NCI-H2081 (cell line): ENCODE measurements at regions not wholly inside any gene's neighbourhood (a gene's known extent, or its start where the extent isn't known, plus 50 kb on each side); places are given as distances from the start of the nearest gene placed in this dataset.
"Not testable (repeated sequence)": the region's sequence is repeated elsewhere in the genome, so short reads cannot be mapped to it uniquely, and the experiment has no call there.

ENCODE experiments used
- DNase-seq, 2 experiments: peaks; one replicate each; lab custom pipeline; 2025; lab: John Stamatoyannopoulos, UW

- no peak for DNase-seq
These were observed 1352.5 kb downstream of the ZPLD1 start for GRCh38 chr3:103787164-103787871.

- no peak for DNase-seq
These were observed 1353.1 kb downstream of the ZPLD1 start for GRCh38 chr3:103787879-103788278.

DNA sequence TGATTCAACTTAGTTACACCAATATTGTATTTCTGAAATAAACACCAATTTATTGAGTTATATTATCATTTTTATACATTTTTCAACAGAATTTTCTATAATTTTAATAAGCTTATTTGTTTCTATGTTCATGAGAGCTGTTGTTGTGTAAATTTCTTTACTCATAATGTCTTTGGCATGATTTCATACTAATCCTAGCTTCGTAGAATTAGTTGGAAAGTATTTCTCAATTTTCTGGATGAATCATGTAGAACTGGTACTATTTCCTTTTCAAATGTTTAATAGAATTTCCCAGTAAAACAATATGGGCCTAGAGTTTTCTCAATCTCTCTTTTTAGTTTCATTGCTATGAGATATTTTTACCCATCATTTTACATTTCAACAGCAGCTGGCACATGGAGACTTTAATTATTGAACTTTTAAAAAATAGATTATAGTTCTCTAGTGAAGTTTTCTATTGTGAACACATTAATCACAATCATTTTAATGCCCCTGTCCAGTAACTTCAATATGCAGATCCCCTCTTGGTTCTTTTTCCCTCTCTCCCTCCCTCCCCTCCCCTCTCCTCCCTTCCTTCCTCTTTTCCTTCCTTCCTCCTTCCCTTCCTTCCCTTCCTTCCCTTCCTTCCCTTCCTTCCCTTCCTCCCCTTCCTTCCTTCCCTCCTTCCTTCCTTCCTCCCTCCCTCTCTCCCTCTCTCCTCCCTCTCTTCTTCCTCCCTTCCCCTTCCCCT is 1357.1 kb downstream of the ZPLD1 start:
- no peak for DNase-seq

DNA sequence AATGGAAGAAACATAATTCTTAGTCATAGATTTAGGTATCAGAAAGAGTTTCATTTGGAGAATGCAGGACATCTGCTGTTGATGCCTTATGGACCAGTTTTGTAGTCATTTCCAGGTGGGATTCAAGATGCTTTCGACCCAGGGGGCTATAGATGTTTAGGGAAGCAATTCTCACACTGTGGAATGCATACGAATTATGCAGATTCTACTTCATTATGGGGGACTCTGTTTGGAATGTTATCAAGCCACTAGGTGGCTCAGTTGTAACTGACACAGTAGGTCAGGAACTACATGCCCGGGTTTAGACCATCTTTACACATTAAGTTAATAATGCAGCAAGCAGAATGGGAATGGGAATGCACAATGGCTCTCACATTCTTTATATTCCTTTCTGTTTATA is 1359.8 kb downstream of the ZPLD1 start:
- DNase-seq, result peak in 1 of 2 experiments; percentile 34

DNA sequence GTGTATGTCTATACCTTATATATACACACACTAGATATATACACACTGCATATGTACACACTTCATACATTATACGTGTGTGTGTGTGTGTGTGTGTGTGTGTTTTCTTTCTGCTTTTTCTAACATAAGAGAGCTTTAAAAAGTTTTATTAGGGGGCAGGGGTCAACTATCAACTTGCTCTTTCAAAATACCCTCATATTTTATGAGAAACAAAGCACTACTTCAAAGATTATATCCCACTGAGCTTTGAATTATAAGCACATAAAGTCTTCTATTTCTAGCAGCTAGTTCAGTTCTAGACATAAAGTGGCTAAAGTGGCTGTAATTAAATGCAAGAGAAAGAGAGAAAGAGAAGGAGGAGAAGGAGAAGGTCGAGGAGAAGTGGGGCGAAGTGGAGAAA is 1361.3 kb downstream of the ZPLD1 start:
- no peak for DNase-seq

DNA sequence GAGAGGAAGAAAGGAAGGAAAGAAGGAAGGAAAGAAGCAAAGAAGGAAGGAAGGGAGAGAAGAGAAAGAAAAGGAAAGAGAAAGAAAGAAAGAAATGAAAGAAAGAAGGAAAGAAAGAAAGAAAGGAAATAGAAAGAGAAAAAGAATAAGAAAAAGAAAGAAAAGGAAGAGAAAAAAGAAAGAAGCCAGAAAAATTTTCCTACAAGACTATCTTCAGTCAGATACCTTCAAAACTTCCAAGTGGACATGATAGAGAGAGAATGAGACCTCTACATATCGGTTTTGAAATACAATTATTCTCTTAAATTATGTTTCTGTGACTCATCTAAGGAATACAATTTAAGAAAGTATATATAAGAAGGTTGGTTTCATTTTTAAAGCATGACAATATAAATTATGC is 1369.0 kb downstream of the ZPLD1 start:
- no peak for DNase-seq

DNA sequence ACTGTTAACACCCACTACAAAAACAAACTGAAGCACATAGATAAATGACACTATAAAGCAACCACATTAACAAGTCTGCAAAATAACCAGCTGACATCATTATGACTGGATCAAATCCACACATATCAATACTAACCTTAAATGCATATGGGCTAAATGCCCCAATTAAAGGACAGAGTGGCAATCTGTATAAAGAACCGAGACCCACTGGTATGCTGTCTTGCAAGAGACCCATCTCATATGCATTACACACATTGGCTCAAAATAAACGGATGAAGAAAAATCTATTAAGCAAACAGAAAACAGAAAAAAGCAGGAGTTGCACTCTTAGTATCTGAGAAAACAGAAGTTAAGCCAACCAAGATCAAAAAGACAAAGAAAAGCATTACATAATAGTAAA is 1375.4 kb downstream of the ZPLD1 start:
- DNase-seq, result no peak

DNA sequence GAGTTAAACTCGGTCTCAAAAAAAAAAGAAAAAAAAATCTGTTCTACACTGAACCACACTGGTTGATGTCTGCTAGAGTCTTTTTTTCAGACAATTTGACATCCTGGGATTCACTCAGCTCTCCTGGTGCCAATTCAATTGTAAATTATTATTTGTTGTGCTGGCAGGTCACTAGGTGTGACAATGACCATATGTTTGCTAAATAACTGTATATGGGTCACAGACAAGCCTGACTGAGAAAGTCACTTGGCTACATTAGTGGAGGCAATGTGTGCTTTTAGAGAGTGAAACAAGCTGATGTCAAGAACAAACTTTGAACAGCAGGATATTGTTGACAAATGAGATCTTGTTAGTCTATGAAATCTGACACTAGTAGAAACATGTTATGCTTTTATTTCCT is 1379.1 kb downstream of the ZPLD1 start:
- DNase-seq, result peak in 1 of 2 experiments; percentile 74

DNA sequence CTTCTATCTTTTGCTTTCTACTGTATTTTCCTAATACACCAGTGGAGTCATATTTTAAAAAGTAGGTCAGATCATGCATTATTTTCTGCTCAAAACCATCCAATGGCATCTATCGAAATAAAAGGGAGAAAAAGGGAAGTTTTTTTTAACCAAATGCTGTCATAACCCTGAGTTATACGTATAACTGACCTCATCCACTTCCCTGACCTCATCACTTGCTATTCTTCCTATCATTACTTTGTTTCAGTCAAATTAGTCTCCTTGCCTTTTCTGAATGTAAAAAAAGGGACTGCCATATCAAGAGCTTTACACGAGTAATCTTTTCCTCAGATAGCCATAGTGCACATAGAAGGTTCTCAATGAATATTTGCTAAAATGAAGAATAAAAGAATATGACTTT is 1383.6 kb downstream of the ZPLD1 start:
- no peak for DNase-seq

DNA sequence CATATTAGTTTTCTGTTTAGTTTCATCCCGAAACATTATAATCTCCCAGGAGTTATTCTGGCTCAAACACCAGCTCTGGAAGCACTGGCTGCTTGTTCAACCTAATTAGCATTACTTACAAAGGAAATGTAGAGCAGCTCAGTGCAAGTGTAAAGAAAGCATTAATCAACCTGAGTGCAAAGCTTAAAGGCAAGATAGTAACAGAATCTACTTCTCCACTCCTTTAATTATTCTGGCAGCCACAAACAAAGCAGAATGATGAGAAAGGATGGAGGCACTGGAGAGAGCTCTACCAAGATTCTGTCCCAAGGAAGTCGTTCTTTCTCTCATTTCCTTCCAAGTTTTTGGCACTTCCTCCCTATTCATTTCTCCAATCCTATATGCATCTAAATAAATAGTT is 1384.0 kb downstream of the ZPLD1 start:
- no peak for DNase-seq

- no peak for DNase-seq
These were observed 1390.8 kb downstream of the ZPLD1 start for GRCh38 chr3:103825586-103825985.

DNA sequence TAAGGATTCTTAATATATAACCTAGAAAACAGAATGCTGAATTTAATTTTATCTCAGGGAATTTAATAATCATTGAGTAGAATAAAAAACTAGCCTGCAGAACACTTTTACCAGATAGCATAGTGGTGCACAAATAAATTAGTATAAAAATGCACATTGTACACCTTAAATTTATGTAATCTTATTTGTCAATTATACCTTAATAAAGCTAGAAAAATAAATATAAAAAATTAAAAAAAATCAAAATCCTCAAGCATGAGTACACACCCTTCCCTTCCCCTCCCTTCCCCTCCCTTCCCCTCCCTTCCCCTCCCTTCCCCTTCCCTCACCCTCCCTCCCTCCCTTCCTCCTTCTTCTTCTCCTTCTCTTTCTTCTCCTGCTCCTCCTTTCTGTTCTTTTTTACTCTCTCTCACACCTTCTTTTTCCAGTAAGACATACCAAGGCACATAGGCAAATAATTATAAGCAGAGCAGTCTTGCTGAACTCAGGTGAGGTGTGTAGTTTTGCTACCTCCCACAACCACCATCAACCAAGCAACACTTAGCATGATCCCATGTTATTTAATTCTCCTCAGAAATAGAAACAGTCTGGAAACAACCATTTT is 1395.0 kb downstream of the ZPLD1 start:
- no peak for DNase-seq

DNA sequence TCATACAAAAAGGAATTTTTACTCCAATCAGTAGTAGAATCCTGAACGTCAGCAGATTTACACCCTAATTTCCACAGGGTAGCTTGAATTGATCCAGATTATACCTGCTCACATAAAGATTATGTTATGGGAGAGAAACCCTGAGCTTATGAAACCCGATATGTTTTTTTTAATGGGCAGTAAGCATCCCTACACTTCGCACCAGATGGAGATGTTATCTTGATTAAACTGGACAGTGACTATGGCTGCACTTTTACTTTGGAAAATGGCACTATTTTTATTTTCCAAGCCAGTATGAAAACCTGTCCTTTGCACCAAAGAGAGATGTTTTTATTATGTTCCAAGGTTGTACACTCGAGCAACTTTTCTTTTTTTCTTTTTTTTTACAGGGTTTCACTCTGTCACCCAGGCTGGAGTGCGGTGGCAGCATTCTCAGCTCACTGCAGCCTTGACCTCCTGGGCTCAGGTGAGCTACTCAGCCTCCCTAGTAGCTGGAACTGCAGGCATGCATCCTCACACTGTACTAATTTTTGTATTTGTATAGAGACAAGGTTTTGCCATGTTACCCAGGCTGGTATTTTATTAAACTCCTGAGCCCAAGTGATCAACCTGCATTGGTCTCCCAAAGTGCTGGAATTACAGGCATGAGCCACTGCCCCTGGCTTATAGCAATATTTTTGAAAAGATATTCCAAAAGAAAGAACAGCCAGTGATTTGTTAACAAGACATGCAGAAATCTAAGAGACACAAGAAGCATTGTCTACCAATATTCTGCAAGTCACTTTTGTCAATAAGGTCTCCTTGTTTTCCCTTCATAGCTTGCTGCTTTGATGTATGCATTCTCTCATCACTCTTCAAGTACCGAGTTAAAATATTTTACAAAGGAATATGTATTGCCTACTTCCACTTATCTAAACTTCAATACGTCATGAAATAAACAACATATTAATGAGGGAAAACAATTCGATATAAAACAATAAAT is 1412.6 kb downstream of the ZPLD1 start:
- DNase-seq, result no peak

DNA sequence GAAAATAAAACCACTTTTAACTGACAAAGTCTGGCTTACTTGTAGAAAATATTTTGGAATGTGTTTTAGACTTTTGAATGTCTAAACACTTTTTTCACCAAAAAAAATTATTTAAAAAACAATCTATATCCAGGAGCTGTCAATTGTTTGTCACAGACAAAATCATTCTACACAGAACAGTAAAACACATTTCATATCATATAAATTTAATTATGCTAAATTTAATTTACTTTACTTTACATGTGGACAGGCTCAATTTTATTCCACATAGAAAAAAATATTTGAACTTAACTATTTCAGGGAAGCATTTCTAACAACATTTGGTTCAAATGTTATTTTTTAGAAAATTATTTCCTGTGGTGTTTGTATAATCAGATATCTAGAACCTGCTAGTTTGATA is 1417.0 kb downstream of the ZPLD1 start:
- no peak for DNase-seq

GRCh38 chr3:103862415-103862814 is 1427.6 kb downstream of the ZPLD1 start:
- DNase-seq, result no peak

- no peak for DNase-seq
These were observed 1428.6 kb downstream of the ZPLD1 start for GRCh38 chr3:103863381-103863780.

DNA sequence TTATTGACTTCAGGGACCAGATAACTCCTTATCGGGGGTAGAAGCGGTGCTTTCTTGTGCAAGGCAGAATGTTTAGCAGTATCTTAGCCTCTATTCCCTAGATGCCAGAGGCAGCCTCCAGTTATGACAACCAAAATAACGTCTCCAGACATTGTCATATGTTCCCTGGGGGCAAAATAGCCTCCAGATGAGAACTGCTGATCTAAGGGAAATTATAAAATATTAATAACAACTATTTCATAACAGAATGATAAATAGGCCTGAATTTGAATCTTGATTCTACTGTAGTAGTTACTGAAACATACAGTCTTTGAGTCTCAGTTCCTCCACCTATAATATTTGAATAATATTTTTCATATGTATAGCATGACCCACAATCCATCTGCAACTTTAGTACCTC is 1431.3 kb downstream of the ZPLD1 start:
- DNase-seq, result no peak

- no peak for DNase-seq
These were observed 1438.2 kb downstream of the ZPLD1 start for GRCh38 chr3:103873021-103873420.

GRCh38 chr3:103873897-103874545 is 1439.2 kb downstream of the ZPLD1 start:
- no peak for DNase-seq

DNA sequence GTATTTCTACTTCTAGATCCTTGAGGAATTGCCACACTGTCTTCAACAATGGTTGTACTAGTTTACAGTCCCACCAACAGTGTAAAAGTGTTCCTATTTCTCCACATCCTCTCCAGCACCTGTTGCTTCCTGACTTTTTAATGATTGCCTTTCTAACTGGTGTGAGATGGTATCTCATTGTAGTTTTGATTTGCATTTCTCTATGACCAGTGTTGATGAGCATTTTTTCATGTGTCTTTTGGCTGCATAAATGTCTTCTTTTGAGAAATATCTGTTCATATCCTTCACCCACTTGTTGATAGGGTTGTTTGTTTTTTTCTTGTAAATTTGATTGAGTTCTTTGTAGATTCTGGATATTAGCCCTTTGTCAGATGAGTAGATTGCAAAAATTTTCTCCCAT is 1447.0 kb downstream of the ZPLD1 start:
- DNase-seq, result not testable (repeated sequence)

DNA sequence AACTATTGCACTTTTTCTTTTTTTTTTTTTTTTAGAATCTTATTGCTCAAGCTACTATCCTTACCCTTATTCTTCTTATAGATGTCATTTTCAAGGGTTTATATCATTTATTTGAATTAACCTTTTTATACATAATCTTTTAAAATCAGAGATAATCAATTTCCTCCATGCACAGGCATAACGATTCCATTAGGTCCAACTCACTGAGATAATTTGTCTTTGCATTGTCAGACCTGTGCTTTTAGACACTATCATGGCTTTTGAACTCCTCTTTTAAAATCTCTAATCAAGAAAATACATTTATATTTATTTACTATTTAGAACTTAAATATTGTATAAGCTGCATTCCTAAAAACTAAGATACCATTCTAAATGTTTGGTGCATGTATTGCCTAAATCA is 1454.9 kb downstream of the ZPLD1 start:
- DNase-seq, result no peak
